ENCODE measurements at regions not wholly inside any gene's neighbourhood (a gene's known extent, or its start where the extent isn't known, plus 50 kb on each side); places are given as distances from the start of the nearest gene placed in this dataset.

DNA sequence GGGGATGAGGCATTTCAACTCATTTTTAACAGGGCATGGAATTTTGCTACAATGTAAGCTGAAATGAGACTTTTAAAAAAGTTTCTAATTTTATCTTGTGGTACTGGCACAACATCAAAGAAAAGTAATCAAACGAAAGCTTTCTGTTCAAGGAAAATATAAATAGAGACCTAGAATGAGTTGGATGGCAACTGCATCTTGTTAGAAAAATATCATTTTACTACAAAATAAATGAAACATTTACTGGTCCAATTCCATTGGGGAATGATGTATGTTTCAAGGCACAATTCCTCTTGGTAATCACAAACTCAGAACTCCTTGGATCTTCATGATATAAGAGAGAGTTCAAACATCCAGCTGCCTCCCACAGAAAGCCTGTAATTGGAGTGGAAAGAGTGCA, 102.8 kb downstream of the HMHB1 start:
- TF ChIP-seq, protein P1, sequence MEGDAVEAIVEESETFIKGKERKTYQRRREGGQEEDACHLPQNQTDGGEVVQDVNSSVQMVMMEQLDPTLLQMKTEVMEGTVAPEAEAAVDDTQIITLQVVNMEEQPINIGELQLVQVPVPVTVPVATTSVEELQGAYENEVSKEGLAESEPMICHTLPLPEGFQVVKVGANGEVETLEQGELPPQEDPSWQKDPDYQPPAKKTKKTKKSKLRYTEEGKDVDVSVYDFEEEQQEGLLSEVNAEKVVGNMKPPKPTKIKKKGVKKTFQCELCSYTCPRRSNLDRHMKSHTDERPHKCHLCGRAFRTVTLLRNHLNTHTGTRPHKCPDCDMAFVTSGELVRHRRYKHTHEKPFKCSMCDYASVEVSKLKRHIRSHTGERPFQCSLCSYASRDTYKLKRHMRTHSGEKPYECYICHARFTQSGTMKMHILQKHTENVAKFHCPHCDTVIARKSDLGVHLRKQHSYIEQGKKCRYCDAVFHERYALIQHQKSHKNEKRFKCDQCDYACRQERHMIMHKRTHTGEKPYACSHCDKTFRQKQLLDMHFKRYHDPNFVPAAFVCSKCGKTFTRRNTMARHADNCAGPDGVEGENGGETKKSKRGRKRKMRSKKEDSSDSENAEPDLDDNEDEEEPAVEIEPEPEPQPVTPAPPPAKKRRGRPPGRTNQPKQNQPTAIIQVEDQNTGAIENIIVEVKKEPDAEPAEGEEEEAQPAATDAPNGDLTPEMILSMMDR (IDR thresholded peaks at IDR 0.05 in 4 of 5, conservative IDR thresholded peaks at IDR 0.05 in 1 of 5): no peak
- no peak for TF ChIP-seq POLR2A (IDR thresholded peaks at IDR 0.05)
